Fibroblast of lung (primary cell): ENCODE measurements at regions not wholly inside any gene's neighbourhood (a gene's known extent, or its start where the extent isn't known, plus 50 kb on each side); places are given as distances from the start of the nearest gene placed in this dataset.

ENCODE experiments used
- DNase-seq, 2 donors: peaks; one replicate each; pipeline versions ENCODE4 v3.0.0 to v3.0.0-alpha.2; 2010; ENCODE audit warnings: low read depth in 2 of 2
- H2AFZ ChIP-seq: 2 replicates; pipeline ENCODE4 v1.5.1; 2012; ENCODE audit warnings: low read length, control low read depth, inconsistent platforms
- H3K27ac ChIP-seq: 2 replicates; pipeline ENCODE4 v1.5.1; 2011; ENCODE audit warnings: low read length, control low read depth; ENCODE audit not compliant: insufficient read depth
- H3K27me3 ChIP-seq: 2 replicates; pipeline ENCODE4 v1.5.1; 2011; ENCODE audit warnings: mild to moderate bottlenecking, low read length; ENCODE audit not compliant: control insufficient read depth, insufficient read depth
- H3K36me3 ChIP-seq: 2 replicates; pipeline ENCODE4 v1.5.1; 2011; ENCODE audit warnings: low read length; ENCODE audit not compliant: control insufficient read depth, insufficient read depth
- H3K4me1 ChIP-seq: 2 replicates; pipeline ENCODE4 v1.5.1; 2011; ENCODE audit warnings: low read length; ENCODE audit not compliant: control insufficient read depth, insufficient read depth; ENCODE audit errors: extremely low read depth
- H3K4me2 ChIP-seq: 2 replicates; pipeline ENCODE4 v1.5.1; 2011; ENCODE audit warnings: low read length, control low read depth; ENCODE audit not compliant: insufficient read depth; ENCODE audit errors: extremely low read depth
- H3K4me3 ChIP-seq, 4 experiments: fragments of 200-600 bp in 1 of 4; sonication (generic) in 1 of 4; replicated peaks in 1 of 4; 2 replicates each; pipeline ENCODE4 v1.5.1; 2011 to 2016; ENCODE audit warnings: low read length in 4 of 4, low read depth in 3 of 4, mild to moderate bottlenecking in 3 of 4, control low read depth in 2 of 4, inconsistent platforms in 1 of 4, mixed read lengths in 1 of 4; ENCODE audit not compliant: insufficient read depth in 1 of 4; ENCODE audit errors: control extremely low read depth in 1 of 4
- H3K79me2 ChIP-seq: 2 replicates; pipeline ENCODE4 v1.5.1; 2012; ENCODE audit warnings: mild to moderate bottlenecking, low read length, inconsistent platforms; ENCODE audit not compliant: control insufficient read depth, insufficient read depth
- H3K9ac ChIP-seq: 2 replicates; pipeline ENCODE4 v1.5.1; 2011; ENCODE audit warnings: mild to moderate bottlenecking, low read length, control low read depth; ENCODE audit not compliant: insufficient read depth
- H3K9me3 ChIP-seq: 2 replicates; pipeline ENCODE4 v1.5.1; 2012; ENCODE audit warnings: low read depth, low read length; ENCODE audit not compliant: control insufficient read depth, insufficient read depth
- H4K20me1 ChIP-seq: 2 replicates; pipeline ENCODE4 v1.5.1; 2011; ENCODE audit warnings: low read length; ENCODE audit not compliant: control insufficient read depth, insufficient read depth; ENCODE audit errors: extremely low read depth
- EZH2 ChIP-seq: IDR thresholded peaks from 2 replicates; pipeline ENCODE4 v1.5.1; 2012; ENCODE audit warnings: low read length, control low read depth, mild to moderate bottlenecking; ENCODE audit errors: missing control alignments
- TF ChIP-seq, protein P1 (sequence below), 2 donors: IDR thresholded peaks in 1 of 2; conservative IDR thresholded peaks in 1 of 2; 1 replicate in 1 of 2; 2 replicates in 1 of 2; pipeline ENCODE4 v1.5.1; 2011 to 2012; ENCODE audit warnings: low read length in 2 of 2, control low read depth in 1 of 2, inconsistent platforms in 1 of 2, low read depth in 1 of 2, mild to moderate bottlenecking in 1 of 2

DNA sequence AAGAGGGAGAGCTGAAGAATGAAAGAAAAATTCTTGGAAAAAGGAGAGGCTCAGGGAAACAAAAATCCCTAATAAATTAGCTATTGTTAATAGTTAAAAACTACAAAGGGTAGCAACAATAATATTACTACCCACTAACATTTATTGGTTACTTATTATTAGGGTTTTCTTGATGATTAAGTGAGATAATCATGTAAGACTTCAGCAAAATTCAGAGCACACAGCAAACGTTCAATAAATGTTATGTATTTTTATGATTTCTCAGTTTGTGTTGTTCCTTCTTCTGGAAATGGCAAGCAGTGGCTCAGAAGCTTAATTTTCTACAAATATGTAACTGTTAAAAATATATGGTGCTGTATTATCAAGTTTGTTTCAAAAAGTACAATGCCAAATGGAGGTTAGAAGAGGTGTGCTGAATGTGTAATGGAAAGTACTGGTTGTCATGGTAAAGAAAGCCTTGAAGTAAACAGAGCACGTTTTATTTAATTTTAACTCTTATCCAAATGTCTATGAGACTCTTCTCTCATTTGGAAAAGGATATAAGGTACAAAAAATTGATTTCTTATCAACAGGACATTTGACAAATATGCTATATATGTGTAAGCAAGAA is 226.0 kb upstream of the ATP10B start:
- Histone ChIP-seq H3K4me3 (no peak overlapping the region), H3K36me3 (no peaks in the 10 kb centered on the region), H3K9me3 (no peaks in the 10 kb centered on the region), H3K9ac (no peak overlapping the region), H3K79me2 (no peaks in the 10 kb centered on the region), H3K4me2 (no peak overlapping the region), H3K27ac (no peak overlapping the region), H3K4me1 (no peaks in the 10 kb centered on the region), H4K20me1 (no peaks in the 10 kb centered on the region), H2AFZ (no peak overlapping the region), H3K27me3 (no peaks in the 10 kb centered on the region)
- DNase-seq = no peak
- TF ChIP-seq, protein P1, sequence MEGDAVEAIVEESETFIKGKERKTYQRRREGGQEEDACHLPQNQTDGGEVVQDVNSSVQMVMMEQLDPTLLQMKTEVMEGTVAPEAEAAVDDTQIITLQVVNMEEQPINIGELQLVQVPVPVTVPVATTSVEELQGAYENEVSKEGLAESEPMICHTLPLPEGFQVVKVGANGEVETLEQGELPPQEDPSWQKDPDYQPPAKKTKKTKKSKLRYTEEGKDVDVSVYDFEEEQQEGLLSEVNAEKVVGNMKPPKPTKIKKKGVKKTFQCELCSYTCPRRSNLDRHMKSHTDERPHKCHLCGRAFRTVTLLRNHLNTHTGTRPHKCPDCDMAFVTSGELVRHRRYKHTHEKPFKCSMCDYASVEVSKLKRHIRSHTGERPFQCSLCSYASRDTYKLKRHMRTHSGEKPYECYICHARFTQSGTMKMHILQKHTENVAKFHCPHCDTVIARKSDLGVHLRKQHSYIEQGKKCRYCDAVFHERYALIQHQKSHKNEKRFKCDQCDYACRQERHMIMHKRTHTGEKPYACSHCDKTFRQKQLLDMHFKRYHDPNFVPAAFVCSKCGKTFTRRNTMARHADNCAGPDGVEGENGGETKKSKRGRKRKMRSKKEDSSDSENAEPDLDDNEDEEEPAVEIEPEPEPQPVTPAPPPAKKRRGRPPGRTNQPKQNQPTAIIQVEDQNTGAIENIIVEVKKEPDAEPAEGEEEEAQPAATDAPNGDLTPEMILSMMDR (conservative IDR thresholded peaks at IDR 0.05 in 1 of 2, IDR thresholded peaks at IDR 0.05 in 1 of 2; ENCODE audit: low read depth in 1 of 2, low read length in 2 of 2) = no peak
- no peak for TF ChIP-seq EZH2

DNA sequence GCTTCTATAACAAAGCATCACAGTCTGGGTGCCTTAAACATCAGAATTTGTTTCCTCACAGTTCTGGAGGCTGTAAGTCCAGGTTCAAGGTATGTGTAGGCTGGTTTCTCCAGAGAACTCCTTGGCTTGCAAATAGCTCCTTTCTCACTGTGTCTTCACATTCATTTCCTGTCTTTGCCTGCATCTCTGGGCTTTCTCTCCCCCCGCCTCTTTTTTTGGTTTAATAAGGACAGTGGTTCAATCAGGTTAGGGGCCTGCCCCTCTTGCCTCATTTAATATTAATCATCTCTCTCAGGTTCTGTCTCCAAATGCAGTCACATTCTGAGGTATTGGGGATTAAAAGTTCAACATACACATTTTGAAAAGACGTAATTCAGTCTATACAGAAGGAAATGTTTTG is 225.5 kb upstream of the ATP10B start:
- no peaks in the 10 kb centered on the region for H4K20me1 ChIP-seq
- H3K36me3 ChIP-seq = no peaks in the 10 kb centered on the region
- H3K9me3 ChIP-seq = no peaks in the 10 kb centered on the region
- H2AFZ ChIP-seq = no peak overlapping the region
- no peak overlapping the region for H3K9ac ChIP-seq
- no peaks in the 10 kb centered on the region for H3K27me3 ChIP-seq
- H3K4me3 ChIP-seq = no peak overlapping the region
- no peaks in the 10 kb centered on the region for H3K4me1 ChIP-seq
- no peak for TF ChIP-seq EZH2
- TF ChIP-seq, protein P1 (conservative IDR thresholded peaks at IDR 0.05 in 1 of 2, IDR thresholded peaks at IDR 0.05 in 1 of 2; ENCODE audit: low read depth in 1 of 2, low read length in 2 of 2) = no peak
- H3K4me2 ChIP-seq = no peak overlapping the region
- no peak for DNase-seq
- H3K79me2 ChIP-seq = no peaks in the 10 kb centered on the region
- no peak overlapping the region for H3K27ac ChIP-seq

DNA sequence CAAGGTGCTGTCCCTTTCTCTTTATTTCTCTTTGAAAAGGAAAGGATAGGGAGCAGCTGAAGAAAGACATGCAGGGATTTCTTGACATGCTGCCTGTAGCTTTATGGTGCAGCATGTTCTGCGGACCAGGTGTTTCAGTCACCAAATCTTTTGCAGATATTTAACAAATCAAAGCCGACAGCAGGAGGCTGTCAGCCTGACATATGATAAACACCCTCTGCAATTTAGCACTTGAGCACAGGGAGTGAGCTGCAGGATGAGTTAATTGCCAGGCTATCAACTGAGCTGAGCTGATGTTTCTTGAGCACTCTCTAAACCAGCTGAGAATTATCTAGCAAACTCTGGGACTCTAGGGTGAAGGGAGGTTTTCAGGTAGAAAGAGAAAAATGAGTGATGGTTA is 212.8 kb upstream of the ATP10B start:
- DNase-seq = no peak
- H4K20me1 ChIP-seq = no peaks in the 10 kb centered on the region
- no peak overlapping the region for H3K4me3 ChIP-seq
- no peaks in the 10 kb centered on the region for H3K79me2 ChIP-seq
- no peak overlapping the region for H3K9ac ChIP-seq
- no peaks in the 10 kb centered on the region for H3K36me3 ChIP-seq
- H3K27ac ChIP-seq = no peak overlapping the region
- no peak for TF ChIP-seq EZH2
- TF ChIP-seq, protein P1 (conservative IDR thresholded peaks at IDR 0.05 in 1 of 2, IDR thresholded peaks at IDR 0.05 in 1 of 2; ENCODE audit: low read depth in 1 of 2, low read length in 2 of 2) = no peak
- no peaks in the 10 kb centered on the region for H3K4me1 ChIP-seq
- no peak overlapping the region for H2AFZ ChIP-seq
- no peaks in the 10 kb centered on the region for H3K9me3 ChIP-seq
- no peak overlapping the region for H3K4me2 ChIP-seq
- no peaks in the 10 kb centered on the region for H3K27me3 ChIP-seq
